H1 (cell line): ENCODE measurements at regions not wholly inside any gene's neighbourhood (a gene's known extent, or its start where the extent isn't known, plus 50 kb on each side); places are given as distances from the start of the nearest gene placed in this dataset.

Source experiments
- CTCF ChIA-PET: fragments of 300-600 bp; sonication (Branson Sonifier 250); formaldehyde crosslinking; loops from one replicate; lab custom pipeline; 2021; ENCODE audit not compliant: partially characterized antibody; lab: Charles Lee
- POLR2A ChIA-PET: fragments of 300-600 bp; sonication (Branson Sonifier 250); formaldehyde crosslinking; loops from one replicate; lab custom pipeline; 2021; ENCODE audit warnings: inconsistent platforms; ENCODE audit not compliant: partially characterized antibody; lab: Charles Lee
- DNase-seq, 2 experiments: peaks; one replicate each; pipeline versions ENCODE4 v3.0.0 to v3.0.0-alpha.2; 2010 to 2022; ENCODE audit warnings: low spot score in 2 of 2, low read depth in 1 of 2, mixed read lengths in 1 of 2
- FAIRE-seq: peaks from 2 replicates; lab custom pipeline; 2011; peaks lifted over from hg19 to GRCh38; lab: Jason Lieb, UNC
- H2AFZ ChIP-seq: 2 replicates; pipeline ENCODE4 v1.8.1; 2012; ENCODE audit warnings: low read length, inconsistent platforms
- H2AK5ac ChIP-seq: 2 replicates; pipeline ENCODE4 v1.6.1; 2013; ENCODE audit warnings: low read depth, low read length
- H2BK120ac ChIP-seq: replicated peaks from 2 replicates; pipeline ENCODE3; 2013; ENCODE audit warnings: low read depth, low read length, inconsistent platforms
- H2BK12ac ChIP-seq: 2 replicates; pipeline ENCODE4 v1.6.1; 2013; ENCODE audit warnings: low read depth, low read length
- H2BK15ac ChIP-seq: 2 replicates; pipeline ENCODE4 v1.6.1; 2013; ENCODE audit warnings: low read length
- H2BK20ac ChIP-seq: 2 replicates; pipeline ENCODE4 v1.6.1; 2013; ENCODE audit warnings: low read length
- H2BK5ac ChIP-seq: 2 replicates; pipeline ENCODE4 v1.6.1; 2013; ENCODE audit warnings: low read depth, low read length
- H3K14ac ChIP-seq: 2 replicates; pipeline ENCODE4 v1.6.1; 2013; ENCODE audit warnings: inconsistent platforms; ENCODE audit not compliant: insufficient read length
- H3K18ac ChIP-seq: 2 replicates; pipeline ENCODE4 v1.6.1; 2013; ENCODE audit warnings: low read length; ENCODE audit errors: extremely low read depth
- H3K23ac ChIP-seq: 2 replicates; pipeline ENCODE4 v1.6.1; 2013; ENCODE audit warnings: inconsistent platforms; ENCODE audit not compliant: insufficient read length
- H3K23me2 ChIP-seq: 2 replicates; pipeline ENCODE4 v1.6.1; 2013; ENCODE audit warnings: low read depth, low read length
- H3K27ac ChIP-seq: 2 replicates; pipeline ENCODE4 v1.6.1; 2011; ENCODE audit warnings: low read depth, low read length, inconsistent platforms
- H3K27me3 ChIP-seq, 4 experiments: replicated peaks in 1 of 4; 1 replicate in 1 of 4; 2 replicates in 3 of 4; pipeline versions ENCODE4 v1.6.1 to v1.8.1; 2011 to 2013; ENCODE audit warnings: low read length in 3 of 4, mild to moderate bottlenecking in 3 of 4, inconsistent platforms in 2 of 4, mixed read lengths in 2 of 4, moderate library complexity in 1 of 4; ENCODE audit not compliant: control insufficient read depth in 3 of 4, insufficient read depth in 3 of 4; ENCODE audit errors: extremely low read depth in 1 of 4
- H3K36me3 ChIP-seq, 4 experiments: 2 replicates each; pipeline versions ENCODE4 v1.6.1 to v1.8.1; 2011 to 2013; ENCODE audit warnings: mild to moderate bottlenecking in 4 of 4, low read length in 3 of 4, moderate library complexity in 2 of 4, control low read depth in 1 of 4, inconsistent platforms in 1 of 4; ENCODE audit not compliant: insufficient read depth in 4 of 4, control insufficient read depth in 2 of 4
- H3K4ac ChIP-seq: replicated peaks from 2 replicates; pipeline ENCODE3; 2013; ENCODE audit warnings: low read length, low read depth, mixed read lengths, inconsistent platforms; ENCODE audit not compliant: insufficient read length
- H3K4me1 ChIP-seq, 4 experiments: replicated peaks in 1 of 4; 1 replicate in 1 of 4; 2 replicates in 3 of 4; pipeline versions ENCODE4 v1.6.1 to v1.8.1; 2011 to 2013; ENCODE audit warnings: low read length in 3 of 4, inconsistent platforms in 2 of 4, mixed read lengths in 1 of 4; ENCODE audit not compliant: insufficient read depth in 4 of 4, control insufficient read depth in 3 of 4
- H3K4me2 ChIP-seq, 2 experiments: 2 replicates each; pipeline versions ENCODE4 v1.6.1 to v1.8.1; 2011 to 2013; ENCODE audit warnings: low read depth in 2 of 2, low read length in 2 of 2, control low read depth in 1 of 2, inconsistent platforms in 1 of 2, mild to moderate bottlenecking in 1 of 2; ENCODE audit not compliant: insufficient read depth in 1 of 2
- H3K4me3 ChIP-seq, 4 experiments: fragments of 200-600, 300-600 bp in 1 of 4; sonication (generic), shearing (Covaris generic), sonication (Bioruptor Twin) in 1 of 4; 2 replicates each; pipeline versions ENCODE4 v1.5.1 to v1.8.1; 2011 to 2016; ENCODE audit warnings: low read length in 4 of 4, low read depth in 3 of 4, control low read depth in 2 of 4, inconsistent platforms in 2 of 4, mild to moderate bottlenecking in 2 of 4, mixed read lengths in 1 of 4, moderate library complexity in 1 of 4; ENCODE audit not compliant: insufficient read depth in 2 of 4; ENCODE audit errors: extremely low read depth in 1 of 4
- H3K56ac ChIP-seq: replicated peaks from 2 replicates; pipeline ENCODE3; 2013; ENCODE audit warnings: low read depth, mild to moderate bottlenecking, mixed read lengths, low read length, inconsistent platforms; ENCODE audit not compliant: insufficient read length
- H3K79me1 ChIP-seq: 2 replicates; pipeline ENCODE4 v1.6.1; 2013; ENCODE audit warnings: low read depth, low read length, control low read depth
- H3K79me2 ChIP-seq, 2 experiments: 2 replicates each; pipeline versions ENCODE4 v1.6.1 to v1.8.1; 2012 to 2013; ENCODE audit warnings: low read length in 2 of 2, mild to moderate bottlenecking in 2 of 2, inconsistent platforms in 1 of 2; ENCODE audit not compliant: insufficient read depth in 2 of 2, control insufficient read depth in 1 of 2
- H3K9ac ChIP-seq, 4 experiments: replicated peaks in 1 of 4; 1 replicate in 1 of 4; 2 replicates in 3 of 4; pipeline versions ENCODE4 v1.6.1 to v1.8.1; 2011 to 2013; ENCODE audit warnings: low read depth in 3 of 4, low read length in 3 of 4, control low read depth in 2 of 4, mild to moderate bottlenecking in 2 of 4, moderate library complexity in 2 of 4, inconsistent platforms in 1 of 4; ENCODE audit errors: extremely low read depth in 1 of 4
- H3K9me3 ChIP-seq, 2 experiments: 2 replicates each; pipeline versions ENCODE4 v1.6.1 to v1.8.1; 2012 to 2013; ENCODE audit warnings: mild to moderate bottlenecking in 2 of 2, moderate library complexity in 2 of 2, control low read depth in 1 of 2, inconsistent platforms in 1 of 2, low read depth in 1 of 2, low read length in 1 of 2, mixed read lengths in 1 of 2; ENCODE audit not compliant: insufficient read depth in 2 of 2
- H4K20me1 ChIP-seq, 2 experiments: replicated peaks in 1 of 2; 2 replicates each; pipeline versions ENCODE3 to v1.8.1; 2011 to 2013; ENCODE audit warnings: inconsistent platforms in 2 of 2, low read length in 2 of 2, mild to moderate bottlenecking in 1 of 2; ENCODE audit not compliant: insufficient read depth in 2 of 2, control insufficient read depth in 1 of 2
- H4K5ac ChIP-seq: 2 replicates; pipeline ENCODE4 v1.6.1; 2013; ENCODE audit warnings: low read length, low read depth, mixed read lengths, inconsistent platforms; ENCODE audit not compliant: insufficient read length
- H4K8ac ChIP-seq: 2 replicates; pipeline ENCODE4 v1.8.0; 2013; ENCODE audit warnings: mild to moderate bottlenecking, moderate library complexity, low read length, inconsistent platforms; ENCODE audit not compliant: insufficient read depth; ENCODE audit errors: extremely low read depth
- H4K91ac ChIP-seq: replicated peaks from 2 replicates; pipeline ENCODE3; 2013; ENCODE audit warnings: low read length, mixed read lengths, inconsistent platforms; ENCODE audit not compliant: insufficient read length
- BRCA1 ChIP-seq: IDR thresholded peaks from 2 replicates; pipeline ENCODE4 v1.6.1; 2012; ENCODE audit warnings: low read depth, low read length, improper control_type of control experiment
- CHD1 ChIP-seq: IDR thresholded peaks from 2 replicates; pipeline ENCODE4 v1.6.1; 2012; ENCODE audit warnings: low read depth, low read length, improper control_type of control experiment
- EP300 ChIP-seq, 2 experiments: IDR thresholded peaks; 1 replicate in 1 of 2; 2 replicates in 1 of 2; pipeline ENCODE4 v1.6.1; 2011 to 2012; ENCODE audit warnings: low read depth in 2 of 2, low read length in 2 of 2, mild to moderate bottlenecking in 2 of 2, borderline replicate concordance in 1 of 2, inconsistent platforms in 1 of 2, moderate library complexity in 1 of 2
- JUN ChIP-seq: IDR thresholded peaks from 2 replicates; pipeline ENCODE4 v1.6.1; 2011; ENCODE audit warnings: low read depth, mild to moderate bottlenecking, improper control_type of control experiment, low read length
- JUND ChIP-seq: IDR thresholded peaks from 2 replicates; pipeline ENCODE4 v1.6.1; 2011; ENCODE audit warnings: mild to moderate bottlenecking, improper control_type of control experiment, low read length
- KDM4A ChIP-seq: IDR thresholded peaks from one replicate; pipeline ENCODE4 v1.7.1; 2012; ENCODE audit warnings: low read depth, mild to moderate bottlenecking, moderate library complexity, low read length, inconsistent platforms; ENCODE audit not compliant: severe bottlenecking
- NANOG ChIP-seq: IDR thresholded peaks from 2 replicates; pipeline ENCODE4 v1.6.1; 2011; ENCODE audit warnings: low read length, low read depth, mild to moderate bottlenecking, inconsistent platforms; ENCODE audit not compliant: insufficient read depth, poor library complexity, severe bottlenecking
- SAP30 ChIP-seq: fragments of 300-600 bp; sonication (generic); IDR thresholded peaks from 2 replicates; pipeline ENCODE4 v1.7.1; 2012; ENCODE audit warnings: low read length, moderate library complexity, mild to moderate bottlenecking, inconsistent platforms; ENCODE audit not compliant: insufficient read depth, insufficient replicate concordance
- TBP ChIP-seq: IDR thresholded peaks from 2 replicates; pipeline ENCODE4 v1.6.1; 2011; ENCODE audit warnings: low read depth, low read length, improper control_type of control experiment
- WGBS, 2 experiments: shearing (Covaris generic) in 1 of 2; methylation state at CpG; one replicate each; pipeline versions ENCODE4 v1.1.6 to v1.1.7; 2013 to 2015; ENCODE audit warnings: low lambda C conversion rate in 2 of 2, mixed read lengths in 2 of 2, inconsistent platforms in 1 of 2, low coverage in 1 of 2, missing lambda C conversion rate in 1 of 2; ENCODE audit not compliant: insufficient replicate concordance in 2 of 2, insufficient coverage in 1 of 2, insufficient read length in 1 of 2; ENCODE audit errors: extremely low coverage in 1 of 2, missing lambda C conversion rate in 1 of 2; 5-methylcytosine and 5-hydroxymethylcytosine counted together

DNA sequence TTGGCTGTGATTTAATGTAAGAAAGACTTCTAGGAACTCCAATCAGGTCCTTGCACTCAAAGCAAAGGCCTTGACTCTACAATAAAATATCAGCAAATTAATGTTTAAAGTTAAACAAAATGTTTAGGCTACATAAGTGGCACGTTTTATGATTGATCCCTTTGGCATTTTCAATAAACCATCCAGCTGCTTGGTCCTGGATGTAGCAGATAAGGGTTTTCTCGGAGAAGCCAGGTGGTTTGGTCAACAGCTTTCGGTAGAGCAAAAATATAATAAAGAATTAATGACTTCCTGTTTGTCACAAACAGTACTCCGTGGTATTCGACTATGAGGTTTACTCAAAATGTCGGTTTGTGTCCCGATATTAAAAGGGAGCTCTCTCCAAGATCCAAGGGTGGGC lies 95.8 kb downstream of the GEMIN8 start:
- Histone ChIP-seq H4K8ac (no peak overlapping the region), H3K23ac (no peak overlapping the region), H3K56ac (no peak overlapping the region), H3K4ac (no peak overlapping the region), H3K27me3 (no peaks in the 10 kb centered on the region), H3K14ac (no peak overlapping the region), H4K91ac (no peak overlapping the region), H2BK20ac (no peak overlapping the region), H3K23me2 (peaks cover 2% of the 10 kb centered on the region), H3K27ac (peak overlapping the region; percentile 34; the same call in 1 of the 2 replicates), H4K5ac (no peak overlapping the region), H3K9me3 (no peaks in the 10 kb centered on the region), H3K18ac (no peak overlapping the region), H3K9ac (no peak overlapping the region), H3K36me3 (peaks cover 0 to 20% (median 0%) of the 10 kb centered on the region in 4 experiments; a peak in 2 of 8 replicates), H2AFZ (no peak overlapping the region), H3K4me2 (no peak overlapping the region; a peak in 1 of 4 replicates), H4K20me1 (no peaks in the 10 kb centered on the region), H3K79me2 (peaks cover 0 to 78% of the 10 kb centered on the region in 2 experiments; a peak in 3 of 4 replicates), H2AK5ac (no peak overlapping the region), H3K79me1 (no peaks in the 10 kb centered on the region), H2BK15ac (no peak overlapping the region), H2BK120ac (no peak overlapping the region), H2BK12ac (no peak overlapping the region), H3K4me3 (no peak overlapping the region), H2BK5ac (0 out of 2 replicates have a peak overlapping the region, but pooled peaks have one; percentile 48), H3K4me1 (peaks cover 7 to 16% (median 13%) of the 10 kb centered on the region in 4 experiments)
- DNase-seq (no peak), FAIRE-seq (no peak)
- ChIA-PET POLR2A (interaction anchor here (0.8 to 2.2 kb wide), 5 partner anchors 9 to 78 kb away, joined by 3 to 8 read pairs (median 3); no protein-coding TSS in a partner anchor), CTCF (no interaction called here)
- WGBS, 2 experiments = 90% methylated on average over 7 of the region's 7 CpGs; no CpG with 5 or more reads in 1 of the 2 experiments
- TF ChIP-seq SAP30 = no peak
- no peak for TF ChIP-seq EP300 (IDR thresholded peaks at IDR 0.05; ENCODE audit: borderline replicate concordance in 1 of 2, low read depth in 2 of 2, low read length in 2 of 2)
- TF ChIP-seq JUN = no peak
- TF ChIP-seq TBP = no peak
- TF ChIP-seq JUND = no peak
- no peak for TF ChIP-seq BRCA1
- no peak for TF ChIP-seq KDM4A
- TF ChIP-seq NANOG = no peak
- TF ChIP-seq CHD1 = no peak
